Ishikawa (cell line): ENCODE measurements at regions not wholly inside any gene's neighbourhood (a gene's known extent, or its start where the extent isn't known, plus 50 kb on each side); places are given as distances from the start of the nearest gene placed in this dataset.

Experiments used
- CREB1 ChIP-seq: IDR thresholded peaks from 2 replicates; pipeline ENCODE4 v1.6.1; 2012; ENCODE audit warnings: low read depth
- EGR1 ChIP-seq: IDR thresholded peaks from 2 replicates; pipeline ENCODE4 v1.6.1; 2012
- EP300 ChIP-seq: IDR thresholded peaks from 2 replicates; pipeline ENCODE4 v1.6.1; 2012; ENCODE audit warnings: borderline replicate concordance
- FOXM1 ChIP-seq: IDR thresholded peaks from 2 replicates; pipeline ENCODE4 v1.6.1; 2012; ENCODE audit warnings: low read depth, borderline replicate concordance
- NFIC ChIP-seq: IDR thresholded peaks from 2 replicates; pipeline ENCODE4 v1.6.1; 2012
- RAD21 ChIP-seq: IDR thresholded peaks from 2 replicates; pipeline ENCODE4 v1.6.1; 2012; ENCODE audit warnings: low read depth
- REST ChIP-seq: IDR thresholded peaks from 2 replicates; pipeline ENCODE4 v1.6.1; 2012; ENCODE audit warnings: low read depth, mild to moderate bottlenecking
- TAF1 ChIP-seq: IDR thresholded peaks from 2 replicates; pipeline ENCODE4 v1.6.1; 2012; ENCODE audit warnings: low read depth, mild to moderate bottlenecking
- TCF12 ChIP-seq: IDR thresholded peaks from 2 replicates; pipeline ENCODE4 v1.6.1; 2012; ENCODE audit warnings: low read depth
- TEAD4 ChIP-seq: IDR thresholded peaks from 2 replicates; pipeline ENCODE4 v1.6.1; 2012
- YY1 ChIP-seq: IDR thresholded peaks from 2 replicates; pipeline ENCODE4 v1.6.1; 2012; ENCODE audit warnings: low read depth
- ZBTB7A ChIP-seq: IDR thresholded peaks from 2 replicates; pipeline ENCODE4 v1.6.1; 2012; ENCODE audit warnings: low read depth

DNA sequence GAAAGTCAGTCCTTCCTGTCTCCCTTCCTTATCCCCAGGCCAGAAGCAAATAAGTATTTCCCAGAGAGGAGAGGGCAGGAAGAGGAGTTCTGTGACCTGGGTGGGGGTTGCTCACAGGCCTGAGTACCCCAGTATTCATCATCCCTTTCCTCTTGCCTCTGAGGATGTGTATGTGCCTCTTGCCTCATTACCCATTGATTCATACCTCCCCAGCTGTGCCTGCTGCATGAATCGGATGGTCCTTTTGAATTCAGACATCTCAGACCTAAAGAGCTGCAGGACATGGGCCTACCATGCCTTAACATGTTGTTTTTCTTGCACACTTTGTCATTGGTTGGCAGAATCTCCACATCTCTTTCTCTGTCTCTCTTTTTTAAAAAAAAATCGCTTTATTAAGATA lies 112.8 kb upstream of the SHB start:
- TF ChIP-seq TEAD4 (no peak), TCF12 (no peak), YY1 (no peak), REST (no peak), EP300 (no peak), RAD21 (no peak), CREB1 (no peak), TAF1 (no peak), ZBTB7A (no peak), EGR1 (no peak), FOXM1 (no peak), NFIC (no peak)
